Small intestine (tissue), 7 donors: ENCODE measurements at regions not wholly inside any gene's neighbourhood (a gene's known extent, or its start where the extent isn't known, plus 50 kb on each side); places are given as distances from the start of the nearest gene placed in this dataset.

Source experiments
- DNase-seq, 2 donors: peaks; one replicate each; pipeline versions ENCODE4 v3.0.0 to v3.0.0-alpha.2; 2013
- FAIRE-seq: peaks from 2 replicates; lab custom pipeline; 2012; peaks lifted over from hg19 to GRCh38; lab: Jason Lieb, UNC
- H3K27ac ChIP-seq, 3 donors: one replicate each; pipeline ENCODE4 v1.5.1; 2013; ENCODE audit warnings: low read length in 2 of 3, mild to moderate bottlenecking in 2 of 3, control low read depth in 1 of 3, inconsistent platforms in 1 of 3, low read depth in 1 of 3, moderate library complexity in 1 of 3
- H3K27me3 ChIP-seq, 3 donors: one replicate each; pipeline ENCODE4 v1.6.1; 2013; ENCODE audit warnings: low read length in 3 of 3, inconsistent platforms in 1 of 3; ENCODE audit not compliant: control insufficient read depth in 3 of 3, insufficient read depth in 3 of 3
- H3K36me3 ChIP-seq, 3 donors: one replicate each; pipeline ENCODE4 v1.6.1; 2013; ENCODE audit warnings: low read length in 3 of 3, inconsistent platforms in 1 of 3, low read depth in 1 of 3, mild to moderate bottlenecking in 1 of 3, moderate library complexity in 1 of 3; ENCODE audit not compliant: control insufficient read depth in 3 of 3, insufficient read depth in 2 of 3
- H3K4me1 ChIP-seq, 3 donors: one replicate each; pipeline ENCODE4 v1.6.1; 2013; ENCODE audit warnings: low read length in 2 of 3, inconsistent platforms in 1 of 3, low read depth in 1 of 3, mild to moderate bottlenecking in 1 of 3, moderate library complexity in 1 of 3; ENCODE audit not compliant: control insufficient read depth in 3 of 3, insufficient read depth in 2 of 3
- H3K4me3 ChIP-seq, 3 donors: one replicate each; pipeline ENCODE4 v1.5.1; 2013; ENCODE audit warnings: low read length in 3 of 3, control low read depth in 1 of 3, inconsistent platforms in 1 of 3, low read depth in 1 of 3, mild to moderate bottlenecking in 1 of 3, moderate library complexity in 1 of 3
- H3K9me3 ChIP-seq, 2 donors: one replicate each; pipeline ENCODE4 v1.6.1; 2013; ENCODE audit warnings: low read depth in 1 of 2, low read length in 1 of 2; ENCODE audit not compliant: control insufficient read depth in 2 of 2, insufficient read depth in 1 of 2
- WGBS, 3 donors: extraction: QIAGEN DNeasy Blood & Tissue Kit; methylation state at CpG; one replicate each; pipeline ENCODE4 v1.1.7; 2013; 5-methylcytosine and 5-hydroxymethylcytosine counted together
- donor health status: healthy with polysubstance abuse.
- donor health status: control.
- donor health status: control.
- donor health status: Bipolar disorder and iron deficiency.
- donor health status: healthy.

- no peaks in the 10 kb centered on the region for H3K9me3 ChIP-seq
- FAIRE-seq (no peak), DNase-seq (no peak)
- peaks cover 0 to 2% (median 0%) of the 10 kb centered on the region in 3 donors for H3K4me1 ChIP-seq
- H3K27ac ChIP-seq = no peak overlapping the region
- peaks cover 0 to 7% (median 0%) of the 10 kb centered on the region in 3 donors for H3K27me3 ChIP-seq
- H3K36me3 ChIP-seq = no peaks in the 10 kb centered on the region
- H3K4me3 ChIP-seq = no peak overlapping the region
- 63 to 79% (median 64%) methylated on average over 23 of the region's 23 CpGs for WGBS, 3 donors
Measured at GRCh38 chr9:135342206-135343130, 137.1 kb upstream of the PPP1R26 start.

GRCh38 chr9:135343136-135343535, 136.4 kb upstream of the PPP1R26 start:
- no peak for FAIRE-seq
- H3K4me3 ChIP-seq = no peak overlapping the region
- H3K9me3 ChIP-seq = no peaks in the 10 kb centered on the region
- H3K4me1 ChIP-seq = peaks cover 0 to 2% (median 0%) of the 10 kb centered on the region in 3 donors
- no peaks in the 10 kb centered on the region for H3K36me3 ChIP-seq
- no peak overlapping the region for H3K27ac ChIP-seq
- no peak for DNase-seq
- 80 to 86% (median 82%) methylated on average over 12 of the region's 12 CpGs for WGBS, 3 donors
- peaks cover 0 to 7% (median 0%) of the 10 kb centered on the region in 3 donors for H3K27me3 ChIP-seq

DNA sequence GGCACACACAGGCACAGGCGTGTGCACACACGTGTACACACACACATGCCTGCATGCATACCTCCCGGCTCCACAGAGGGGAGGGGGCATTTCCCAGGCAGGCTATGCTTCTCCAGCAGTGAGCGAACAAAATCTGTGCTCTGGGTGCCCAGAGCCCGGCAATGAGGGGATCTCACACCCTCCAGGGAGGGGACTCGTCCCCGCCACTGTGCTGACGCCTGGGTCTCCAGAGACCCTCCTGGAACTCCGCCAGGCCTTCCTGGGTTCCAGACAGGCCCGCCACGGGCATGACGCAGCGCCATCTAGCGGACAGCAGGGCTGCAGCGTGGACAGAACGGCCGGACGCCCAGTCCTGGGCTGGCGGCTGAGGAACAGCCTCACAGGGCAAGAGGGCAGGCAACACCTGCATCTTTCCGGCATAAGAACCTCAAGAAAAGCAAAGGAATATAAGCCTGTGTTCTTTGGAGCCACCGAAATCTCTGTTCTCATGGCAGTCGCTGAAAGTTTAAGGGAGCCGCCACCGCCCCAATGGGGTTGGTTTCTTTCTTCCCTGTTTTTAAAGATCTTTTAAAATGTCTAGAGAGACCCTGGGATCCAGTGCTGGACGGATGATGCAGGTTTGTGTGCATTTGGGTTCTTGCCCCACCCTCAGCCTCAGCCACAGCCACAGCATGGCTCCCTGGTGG, 135.6 kb upstream of the PPP1R26 start:
- H3K4me1 ChIP-seq = peaks cover 0 to 2% (median 0%) of the 10 kb centered on the region in 3 donors
- FAIRE-seq (no peak), DNase-seq (peak; percentile 22 to 66)
- WGBS, 3 donors = 19 to 22% (median 20%) methylated on average over 25 of the region's 25 CpGs
- no peak overlapping the region for H3K4me3 ChIP-seq
- peaks cover 0 to 5% (median 0%) of the 10 kb centered on the region in 3 donors for H3K27me3 ChIP-seq
- H3K9me3 ChIP-seq = no peaks in the 10 kb centered on the region
- no peaks in the 10 kb centered on the region for H3K36me3 ChIP-seq
- no peak overlapping the region for H3K27ac ChIP-seq

GRCh38 chr9:135344523-135344901, 135.1 kb upstream of the PPP1R26 start:
- Histone ChIP-seq H3K27me3 (peaks cover 0 to 4% (median 0%) of the 10 kb centered on the region in 3 donors), H3K9me3 (no peaks in the 10 kb centered on the region), H3K27ac (no peak overlapping the region), H3K36me3 (no peaks in the 10 kb centered on the region), H3K4me1 (peaks cover 0 to 2% (median 0%) of the 10 kb centered on the region in 3 donors), H3K4me3 (no peak overlapping the region)
- FAIRE-seq (no peak), DNase-seq (no peak)
- 79 to 82% (median 81%) methylated on average over 7 of the region's 7 CpGs for WGBS, 3 donors

- 72 to 74% (median 74%) methylated on average over 19 of the region's 19 CpGs for WGBS, 3 donors
- no peak overlapping the region for H3K27ac ChIP-seq
- H3K4me3 ChIP-seq = no peak overlapping the region
- H3K4me1 ChIP-seq = peaks cover 0 to 2% (median 0%) of the 10 kb centered on the region in 3 donors
- FAIRE-seq (no peak), DNase-seq (no peak)
- H3K9me3 ChIP-seq = no peaks in the 10 kb centered on the region
- peaks cover 0 to under 1% (median 0%) of the 10 kb centered on the region in 3 donors for H3K27me3 ChIP-seq
- H3K36me3 ChIP-seq = no peaks in the 10 kb centered on the region
Measured at GRCh38 chr9:135344915-135345500, 134.6 kb upstream of the PPP1R26 start.

GRCh38 chr9:135345775-135346433, 133.7 kb upstream of the PPP1R26 start:
- Histone ChIP-seq H3K36me3 (no peaks in the 10 kb centered on the region), H3K9me3 (no peaks in the 10 kb centered on the region), H3K4me1 (peaks cover 0 to 2% (median 0%) of the 10 kb centered on the region in 3 donors), H3K27me3 (no peaks in the 10 kb centered on the region), H3K27ac (no peak overlapping the region), H3K4me3 (no peak overlapping the region)
- WGBS, 3 donors = 66 to 75% (median 67%) methylated on average over 23 of the region's 23 CpGs
- DNase-seq (no peak), FAIRE-seq (no peak)

DNA sequence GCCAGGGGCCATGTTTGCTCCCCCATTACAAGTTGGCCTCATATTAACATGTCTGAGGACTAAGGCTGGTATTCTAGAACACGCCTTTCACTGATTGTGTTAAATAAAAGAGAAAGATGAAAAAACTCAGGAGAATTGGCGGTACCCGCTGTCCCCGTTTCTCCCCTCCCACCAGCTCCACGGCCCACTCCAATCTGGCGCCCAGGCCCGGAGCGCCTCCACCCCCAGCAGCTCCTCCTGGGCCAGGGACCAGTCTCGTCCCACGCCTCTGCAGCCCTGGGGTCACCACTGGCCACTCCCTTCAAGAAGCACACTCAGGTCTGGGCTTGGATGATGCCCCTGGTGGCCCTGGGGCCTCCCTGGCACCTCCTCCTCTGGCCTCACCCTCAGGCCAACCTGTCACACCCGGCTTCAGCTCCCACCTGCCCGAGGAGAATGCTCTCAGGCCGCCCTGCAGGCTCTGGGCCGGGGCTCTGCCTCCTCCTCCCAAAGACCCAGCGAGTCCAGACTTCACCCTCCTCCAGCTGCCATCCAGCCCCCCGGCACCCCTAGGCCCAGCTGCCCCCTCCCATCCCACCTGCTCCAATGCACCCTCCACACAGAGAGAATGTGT, 133.0 kb upstream of the PPP1R26 start:
- Histone ChIP-seq H3K27ac (no peak overlapping the region), H3K27me3 (no peaks in the 10 kb centered on the region), H3K9me3 (no peaks in the 10 kb centered on the region), H3K4me3 (no peak overlapping the region), H3K4me1 (peaks cover 0 to 2% (median 0%) of the 10 kb centered on the region in 3 donors), H3K36me3 (no peaks in the 10 kb centered on the region)
- FAIRE-seq (no peak), DNase-seq (no peak)
- WGBS, 3 donors = 57 to 71% (median 59%) methylated on average over 16 of the region's 16 CpGs
